ENCODE measurements at regions not wholly inside any gene's neighbourhood (a gene's known extent, or its start where the extent isn't known, plus 50 kb on each side); places are given as distances from the start of the nearest gene placed in this dataset.

- Histone ChIP-seq H3K23me2 (ENCODE audit: insufficient read length, low read depth, low read length, poor library complexity, severe bottlenecking) (no peaks in the 10 kb centered on the region), H2BK5ac (ENCODE audit: insufficient read length, low read length) (no peak overlapping the region), H2BK20ac (ENCODE audit: low read depth, low read length, poor library complexity, severe bottlenecking) (no peak overlapping the region), H3K18ac (ENCODE audit: insufficient read length, low read depth, low read length) (no peak overlapping the region), H3K9me3 (ENCODE audit: control insufficient read depth, low read depth, low read length) (no peaks in the 10 kb centered on the region), H3T11ph (ENCODE audit: low read length) (no peak overlapping the region), H3K9ac (ENCODE audit: extremely low read depth, insufficient read length, low read length) (no peak overlapping the region), H3K4me1 (ENCODE audit: insufficient read depth, low read length) (no peaks in the 10 kb centered on the region), H3K14ac (ENCODE audit: insufficient read depth, low read length) (no peak overlapping the region), H3K56ac (ENCODE audit: insufficient read length, low read depth, low read length) (no peak overlapping the region), H4K91ac (ENCODE audit: insufficient read length, low read depth, low read length) (no peak overlapping the region), H3K4ac (ENCODE audit: low read depth, low read length) (no peak overlapping the region), H4K5ac (ENCODE audit: insufficient read length, low read depth, low read length) (no peak overlapping the region), H2AFZ (ENCODE audit: low read length) (no peak overlapping the region), H2BK15ac (ENCODE audit: low read depth, low read length) (no peak overlapping the region), H2BK12ac (ENCODE audit: insufficient read length, low read depth, low read length) (no peak overlapping the region), H3K27ac (ENCODE audit: insufficient read length, low read depth, low read length) (no peak overlapping the region), H2BK120ac (ENCODE audit: low read depth, low read length, poor library complexity, severe bottlenecking) (no peak overlapping the region), H3K27me3 (ENCODE audit: insufficient read depth, low read length) (no peaks in the 10 kb centered on the region), H4K8ac (replicated peaks; ENCODE audit: insufficient read length, low read depth, low read length) (no peak overlapping the region), H3K79me2 (ENCODE audit: insufficient read depth, low read length) (no peaks in the 10 kb centered on the region), H3K4me2 (ENCODE audit: insufficient read depth, insufficient read length, low read length) (no peak overlapping the region), H2AK5ac (ENCODE audit: insufficient read length, low read length) (no peak overlapping the region), H4K20me1 (ENCODE audit: control insufficient read depth, insufficient read depth, insufficient read length) (no peaks in the 10 kb centered on the region), H3K23ac (ENCODE audit: insufficient read length, low read depth, low read length) (no peak overlapping the region), H3K79me1 (ENCODE audit: insufficient read depth, low read depth, low read length, poor library complexity, severe bottlenecking) (no peaks in the 10 kb centered on the region)
- Mint-ChIP-seq H3K27ac (no peak overlapping the region), H3K4me1 (peaks cover 0 to 4% of the 10 kb centered on the region in 2 experiments; a peak in 2 of 4 replicates), H3K9me3 (peaks cover 0 to 7% of the 10 kb centered on the region in 2 experiments; a peak in 4 of 5 replicates), H3K36me3 (ENCODE audit: insufficient read depth in 1 of 3, low read depth in 3 of 3) (peaks cover 0 to 11% (median 0%) of the 10 kb centered on the region in 3 experiments; a peak in 4 of 7 replicates), H3K27me3 (ENCODE audit: low read depth) (no peaks in the 10 kb centered on the region), H3K4me3 (no peak overlapping the region)
- no CpG with 5 or more reads among the region's 2 CpGs for WGBS (ENCODE audit: extremely low coverage, insufficient read length, low lambda C conversion rate)
- no peak for DNase-seq
- no peak for TF ChIP-seq CTCF (conservative IDR thresholded peaks at IDR 0.05)
Measured at GRCh38 chr18:56186319-56186718, 452.1 kb downstream of the TXNL1 start.
